HL-60 (cell line): ENCODE measurements at regions not wholly inside any gene's neighbourhood (a gene's known extent, or its start where the extent isn't known, plus 50 kb on each side); places are given as distances from the start of the nearest gene placed in this dataset.

ENCODE experiments used
- CTCF ChIP-seq: IDR thresholded peaks from one replicate; pipeline ENCODE4 v1.5.1; 2011; ENCODE audit warnings: low read length, control low read depth, inconsistent platforms; ENCODE audit not compliant: insufficient read depth
- GABPA ChIP-seq: IDR thresholded peaks from 2 replicates; pipeline ENCODE4 v1.6.1; 2012; ENCODE audit warnings: low read depth
- POLR2AphosphoS5 ChIP-seq: IDR thresholded peaks from 2 replicates; pipeline ENCODE4 v1.6.1; 2012; ENCODE audit warnings: low read depth

GRCh38 chr14:65954942-65955341, 531.2 kb upstream of the CCDC196 start:
- TF ChIP-seq POLR2AphosphoS5 (no peak), CTCF (no peak), GABPA (no peak)
